Activated CD4-positive, alpha-beta T cell treated with anti-CD3 and anti-CD28 coated beads, Interleukin-2, amount 50 U/mL, for 16 hours (primary cell): ENCODE measurements at regions not wholly inside any gene's neighbourhood (a gene's known extent, or its start where the extent isn't known, plus 50 kb on each side); places are given as distances from the start of the nearest gene placed in this dataset.
"Not testable (repeated sequence)": the region's sequence is repeated elsewhere in the genome, so short reads cannot be mapped to it uniquely, and the experiment has no call there.

Experiments
- DNase-seq: peaks from one replicate; pipeline ENCODE4 v3.0.0-alpha.2; 2020

- no peak for DNase-seq
Observed at GRCh38 chr9:85137696-85138095, 468.2 kb downstream of the NTRK2 start.

GRCh38 chr9:85136987-85137386 is 467.5 kb downstream of the NTRK2 start:
- no peak for DNase-seq

GRCh38 chr9:85136507-85136906 is 467.0 kb downstream of the NTRK2 start:
- no peak for DNase-seq

- DNase-seq, result no peak
Observed at GRCh38 chr9:85130764-85131163, 461.2 kb downstream of the NTRK2 start.

GRCh38 chr9:85130260-85130659 is 460.7 kb downstream of the NTRK2 start:
- DNase-seq, result no peak

GRCh38 chr9:85129514-85129913 is 460.0 kb downstream of the NTRK2 start:
- DNase-seq, result no peak

- no peak for DNase-seq
Observed at GRCh38 chr9:85118990-85119755, 449.6 kb downstream of the NTRK2 start.

- DNase-seq, result no peak
Observed at GRCh38 chr9:85117831-85118230, 448.3 kb downstream of the NTRK2 start.

GRCh38 chr9:85115473-85115872 is 445.9 kb downstream of the NTRK2 start:
- DNase-seq, result no peak

GRCh38 chr9:85114799-85115198 is 445.3 kb downstream of the NTRK2 start:
- peak; percentile 22 for DNase-seq

- DNase-seq, result no peak
Observed at GRCh38 chr9:85112933-85113418, 443.4 kb downstream of the NTRK2 start.

- no peak for DNase-seq
Observed at GRCh38 chr9:85112391-85112790, 442.9 kb downstream of the NTRK2 start.

GRCh38 chr9:85108746-85109145 is 439.2 kb downstream of the NTRK2 start:
- DNase-seq, result no peak

GRCh38 chr9:85108229-85108628 is 438.7 kb downstream of the NTRK2 start:
- DNase-seq, result no peak

- no peak for DNase-seq
Observed at GRCh38 chr9:85089188-85089969, 419.9 kb downstream of the NTRK2 start.

GRCh38 chr9:85081963-85082362 is 412.4 kb downstream of the NTRK2 start:
- no peak for DNase-seq

GRCh38 chr9:85079349-85079748 is 409.8 kb downstream of the NTRK2 start:
- no peak for DNase-seq

- DNase-seq, result no peak
Observed at GRCh38 chr9:85077944-85078343, 408.4 kb downstream of the NTRK2 start.

GRCh38 chr9:85077146-85077545 is 407.6 kb downstream of the NTRK2 start:
- DNase-seq, result not testable (repeated sequence)
